Loucy (cell line): ENCODE measurements at regions not wholly inside any gene's neighbourhood (a gene's known extent, or its start where the extent isn't known, plus 50 kb on each side); places are given as distances from the start of the nearest gene placed in this dataset.

Source experiments
- H2AFZ ChIP-seq: fragments of 200-600 bp; sonication (generic); 2 replicates; pipeline ENCODE4 v1.6.0; 2016; ENCODE audit warnings: antibody characterized with exemption, mild to moderate bottlenecking, low read length, moderate library complexity
- H3F3A ChIP-seq: fragments of 200-600 bp; 2 replicates; pipeline ENCODE4 v1.6.0; 2016; ENCODE audit warnings: antibody characterized with exemption, low read depth, mild to moderate bottlenecking
- H3K27me3 ChIP-seq: fragments of 200-600 bp; sonication (generic); 2 replicates; pipeline ENCODE4 v1.6.1; 2014; ENCODE audit warnings: low read length, mild to moderate bottlenecking; ENCODE audit not compliant: insufficient read depth, poor library complexity, severe bottlenecking
- H3K36me3 ChIP-seq: fragments of 200-600 bp; sonication (generic); 2 replicates; pipeline ENCODE4 v1.6.1; 2016; ENCODE audit warnings: low read length; ENCODE audit not compliant: insufficient read depth
- H3K4me1 ChIP-seq: fragments of 200-600 bp; sonication (generic); 2 replicates; pipeline ENCODE4 v1.5.1; 2014; ENCODE audit warnings: low read length, mild to moderate bottlenecking; ENCODE audit not compliant: insufficient read depth, poor library complexity, severe bottlenecking
- H3K4me2 ChIP-seq: fragments of 200-600 bp; sonication (generic); 2 replicates; pipeline ENCODE4 v1.6.0; 2014; ENCODE audit warnings: antibody characterized with exemption, low read length, low read depth, mild to moderate bottlenecking; ENCODE audit not compliant: poor library complexity, severe bottlenecking
- H3K4me3 ChIP-seq: fragments of 200-600 bp; sonication (generic); 2 replicates; pipeline ENCODE4 v1.5.1; 2014; ENCODE audit warnings: low read length, mild to moderate bottlenecking, mixed read lengths; ENCODE audit not compliant: poor library complexity, severe bottlenecking
- H3K79me2 ChIP-seq: fragments of 200-600 bp; sonication (generic); 2 replicates; pipeline ENCODE4 v1.6.1; 2014; ENCODE audit warnings: low read length; ENCODE audit not compliant: insufficient read depth
- H3K9ac ChIP-seq: fragments of 200-600 bp; sonication (generic); 2 replicates; pipeline ENCODE4 v1.6.0; 2014; ENCODE audit warnings: mild to moderate bottlenecking, low read depth, low read length, moderate library complexity; ENCODE audit not compliant: poor library complexity, severe bottlenecking
- H3K9me2 ChIP-seq: fragments of 200-600 bp; sonication (generic); replicated peaks from 2 replicates; pipeline ENCODE4 v1.6.1; 2016; ENCODE audit warnings: low read depth, low read length, mixed read lengths
- H3K9me3 ChIP-seq: fragments of 200-600 bp; sonication (generic); 2 replicates; pipeline ENCODE4 v1.6.1; 2014; ENCODE audit warnings: mild to moderate bottlenecking, antibody characterized with exemption, low read length, low read depth; ENCODE audit not compliant: insufficient read depth
- H4K20me1 ChIP-seq: fragments of 200-600 bp; sonication (generic); 2 replicates; pipeline ENCODE4 v1.6.0; 2014; ENCODE audit warnings: antibody characterized with exemption, low read length, mild to moderate bottlenecking; ENCODE audit not compliant: insufficient read depth, poor library complexity, severe bottlenecking
- EZH2phosphoT487 ChIP-seq: fragments of 200-600 bp; IDR thresholded peaks from 2 replicates; pipeline ENCODE4 v1.6.1; 2018; ENCODE audit warnings: antibody characterized with exemption, mild to moderate bottlenecking, moderate library complexity, borderline replicate concordance
- TF ChIP-seq, protein P1 (sequence below): fragments of 200-600 bp; sonication (generic); conservative IDR thresholded peaks from 2 replicates; pipeline ENCODE4 v1.5.1; 2014; ENCODE audit warnings: mild to moderate bottlenecking, antibody characterized with exemption, low read length

DNA sequence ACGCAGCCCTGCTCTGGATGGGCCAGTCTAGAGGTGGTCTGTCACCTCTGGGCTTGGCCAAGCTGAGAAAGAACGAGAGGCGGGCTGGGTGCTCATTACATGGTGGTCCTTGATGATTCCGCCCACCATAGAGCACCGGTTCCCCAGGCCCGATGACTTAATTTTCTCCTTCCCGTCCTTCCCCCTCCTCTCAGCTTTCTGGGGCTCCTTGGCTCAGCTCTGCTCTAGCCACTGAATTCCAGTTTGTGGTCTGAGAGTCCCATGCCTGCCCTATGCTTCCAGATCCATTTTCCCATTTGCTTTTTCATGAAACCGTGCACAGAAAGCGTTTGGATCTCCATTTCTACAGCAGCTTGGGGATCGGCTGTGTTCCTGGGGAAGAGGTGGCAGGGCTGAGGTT lies 318.5 kb upstream of the C1orf174 start:
- Histone ChIP-seq H3K4me1 (no peaks in the 10 kb centered on the region), H3K36me3 (no peaks in the 10 kb centered on the region), H2AFZ (no peak overlapping the region), H3K27me3 (no peaks in the 10 kb centered on the region), H3K79me2 (no peaks in the 10 kb centered on the region), H3F3A (no peaks in the 10 kb centered on the region), H3K9me3 (peaks cover 6% of the 10 kb centered on the region; the same call in 1 of the 2 replicates), H3K9ac (no peak overlapping the region), H3K9me2 (no peaks in the 10 kb centered on the region), H3K4me2 (no peak overlapping the region), H4K20me1 (no peaks in the 10 kb centered on the region), H3K4me3 (no peak overlapping the region)
- TF ChIP-seq, protein P1, sequence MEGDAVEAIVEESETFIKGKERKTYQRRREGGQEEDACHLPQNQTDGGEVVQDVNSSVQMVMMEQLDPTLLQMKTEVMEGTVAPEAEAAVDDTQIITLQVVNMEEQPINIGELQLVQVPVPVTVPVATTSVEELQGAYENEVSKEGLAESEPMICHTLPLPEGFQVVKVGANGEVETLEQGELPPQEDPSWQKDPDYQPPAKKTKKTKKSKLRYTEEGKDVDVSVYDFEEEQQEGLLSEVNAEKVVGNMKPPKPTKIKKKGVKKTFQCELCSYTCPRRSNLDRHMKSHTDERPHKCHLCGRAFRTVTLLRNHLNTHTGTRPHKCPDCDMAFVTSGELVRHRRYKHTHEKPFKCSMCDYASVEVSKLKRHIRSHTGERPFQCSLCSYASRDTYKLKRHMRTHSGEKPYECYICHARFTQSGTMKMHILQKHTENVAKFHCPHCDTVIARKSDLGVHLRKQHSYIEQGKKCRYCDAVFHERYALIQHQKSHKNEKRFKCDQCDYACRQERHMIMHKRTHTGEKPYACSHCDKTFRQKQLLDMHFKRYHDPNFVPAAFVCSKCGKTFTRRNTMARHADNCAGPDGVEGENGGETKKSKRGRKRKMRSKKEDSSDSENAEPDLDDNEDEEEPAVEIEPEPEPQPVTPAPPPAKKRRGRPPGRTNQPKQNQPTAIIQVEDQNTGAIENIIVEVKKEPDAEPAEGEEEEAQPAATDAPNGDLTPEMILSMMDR, result no peak
- no peak for TF ChIP-seq EZH2phosphoT487

- no peaks in the 10 kb centered on the region for H4K20me1 ChIP-seq
- TF ChIP-seq, protein P1, result no peak
- TF ChIP-seq EZH2phosphoT487, result no peak
- H3K9me3 ChIP-seq, result peaks cover 6% of the 10 kb centered on the region; the same call in 1 of the 2 replicates
- no peaks in the 10 kb centered on the region for H3K9me2 ChIP-seq
- H3K36me3 ChIP-seq, result no peaks in the 10 kb centered on the region
- no peaks in the 10 kb centered on the region for H3K27me3 ChIP-seq
- no peak overlapping the region for H3K4me3 ChIP-seq
- H3K9ac ChIP-seq, result no peak overlapping the region
- H3K79me2 ChIP-seq, result no peaks in the 10 kb centered on the region
- H2AFZ ChIP-seq, result no peak overlapping the region
- no peaks in the 10 kb centered on the region for H3K4me1 ChIP-seq
- no peaks in the 10 kb centered on the region for H3F3A ChIP-seq
- H3K4me2 ChIP-seq, result no peak overlapping the region
Observed at GRCh38 chr1:4219111-4219510, 319.0 kb upstream of the C1orf174 start.

- TF ChIP-seq EZH2phosphoT487, result no peak
- no peak overlapping the region for H3K4me2 ChIP-seq
Observed at GRCh38 chr1:4219826-4220225, 319.8 kb upstream of the C1orf174 start.

GRCh38 chr1:4220362-4220761 lies 320.3 kb upstream of the C1orf174 start:
- Histone ChIP-seq H3K36me3 (no peaks in the 10 kb centered on the region), H3K9ac (no peak overlapping the region), H3K9me2 (no peaks in the 10 kb centered on the region), H3K4me2 (no peak overlapping the region), H3F3A (no peaks in the 10 kb centered on the region), H2AFZ (no peak overlapping the region), H3K79me2 (no peaks in the 10 kb centered on the region), H4K20me1 (no peaks in the 10 kb centered on the region), H3K27me3 (no peaks in the 10 kb centered on the region), H3K4me3 (no peak overlapping the region), H3K9me3 (peaks cover 6% of the 10 kb centered on the region; the same call in 1 of the 2 replicates), H3K4me1 (no peaks in the 10 kb centered on the region)
- TF ChIP-seq, protein P1, result no peak
- no peak for TF ChIP-seq EZH2phosphoT487

More at GRCh38 chr1:4219826-4220225, 319.8 kb upstream of the C1orf174 start:
- H3K4me3 ChIP-seq, result no peak overlapping the region
- no peaks in the 10 kb centered on the region for H4K20me1 ChIP-seq
- no peaks in the 10 kb centered on the region for H3K79me2 ChIP-seq
- H3K9ac ChIP-seq, result no peak overlapping the region
- H3K36me3 ChIP-seq, result no peaks in the 10 kb centered on the region
- no peaks in the 10 kb centered on the region for H3K9me2 ChIP-seq
- no peak overlapping the region for H2AFZ ChIP-seq
- no peaks in the 10 kb centered on the region for H3K27me3 ChIP-seq
- H3K4me1 ChIP-seq, result no peaks in the 10 kb centered on the region
- no peaks in the 10 kb centered on the region for H3F3A ChIP-seq
- H3K9me3 ChIP-seq, result peaks cover 6% of the 10 kb centered on the region; the same call in 1 of the 2 replicates
